ENCODE measurements at regions not wholly inside any gene's neighbourhood (a gene's known extent, or its start where the extent isn't known, plus 50 kb on each side); places are given as distances from the start of the nearest gene placed in this dataset.

DNA sequence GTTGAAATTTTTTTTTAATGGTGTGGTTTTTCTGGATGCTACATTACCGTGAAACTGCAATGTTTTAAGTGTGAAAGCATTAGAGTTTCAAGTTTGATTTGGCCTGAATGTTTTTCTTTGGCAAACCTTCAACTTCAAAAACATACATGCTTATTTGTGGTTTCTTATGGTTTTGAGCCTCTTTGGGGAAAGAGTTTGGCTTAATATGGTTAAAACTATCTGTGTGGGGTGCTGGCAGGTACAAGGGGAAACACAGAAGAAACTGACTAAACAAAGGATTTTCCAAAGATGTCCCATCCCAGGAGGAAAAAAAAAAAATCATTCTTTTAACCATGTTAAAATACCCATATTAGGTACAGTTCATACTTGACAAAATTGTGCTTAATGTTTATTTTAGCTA, 121.1 kb downstream of the HGF start:
- DNase-seq = no peak

DNA sequence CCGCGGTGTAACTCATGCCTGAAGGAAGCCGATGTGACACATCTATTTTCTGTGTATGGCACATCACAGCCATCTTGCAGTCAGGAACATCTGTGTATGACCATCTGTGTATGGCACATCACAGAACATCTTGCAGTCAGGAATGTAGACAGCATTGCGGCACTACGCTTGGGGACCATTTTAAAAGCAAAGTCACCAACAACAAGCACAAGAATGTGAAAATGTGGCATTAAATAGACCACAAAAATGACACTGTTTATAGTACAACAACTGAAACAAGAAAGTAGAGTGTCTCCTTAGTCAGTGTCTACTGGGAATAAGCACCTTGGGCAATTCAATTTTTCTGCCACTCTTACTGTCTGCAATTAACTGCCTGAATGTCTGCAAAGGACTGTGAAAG, 124.4 kb downstream of the HGF start:
- no peak for DNase-seq

DNA sequence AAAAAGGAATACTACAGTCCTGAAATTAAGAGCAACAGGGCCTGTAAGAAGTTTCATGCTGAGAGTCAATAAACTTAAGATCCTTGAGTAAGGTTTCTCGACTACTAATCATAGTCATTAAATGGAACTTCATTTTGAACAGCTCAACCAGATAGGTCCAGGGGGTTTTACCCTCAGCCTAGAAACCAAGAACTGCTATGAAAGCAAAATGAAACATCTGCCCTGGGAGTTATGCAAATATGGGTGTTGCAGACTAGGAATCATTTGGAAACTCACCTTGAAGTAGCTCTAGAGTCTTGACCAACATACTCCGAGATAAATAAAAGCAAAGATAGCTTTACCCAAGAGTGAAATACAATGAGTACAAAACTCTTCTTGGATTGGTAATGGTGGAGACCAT, 128.0 kb downstream of the HGF start:
- no peak for DNase-seq

DNA sequence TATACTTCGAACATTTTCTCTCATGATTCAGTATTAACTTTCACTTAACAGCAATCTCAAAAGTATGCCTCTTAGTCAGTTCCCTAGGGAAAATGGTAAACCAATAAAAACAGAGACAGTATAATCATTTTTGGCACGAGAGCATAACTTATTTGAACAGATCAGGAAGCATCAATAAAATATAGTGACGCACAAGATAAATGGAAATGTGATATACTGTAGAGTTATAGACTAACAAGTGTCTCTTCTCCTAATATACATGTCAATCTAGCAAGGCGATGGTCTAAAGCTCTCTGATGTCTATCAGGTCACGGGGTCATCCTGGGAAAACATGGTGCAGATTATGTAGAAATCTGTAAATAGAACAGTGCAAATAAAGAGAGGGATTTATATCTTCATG, 131.6 kb downstream of the HGF start:
- no peak for DNase-seq

DNA sequence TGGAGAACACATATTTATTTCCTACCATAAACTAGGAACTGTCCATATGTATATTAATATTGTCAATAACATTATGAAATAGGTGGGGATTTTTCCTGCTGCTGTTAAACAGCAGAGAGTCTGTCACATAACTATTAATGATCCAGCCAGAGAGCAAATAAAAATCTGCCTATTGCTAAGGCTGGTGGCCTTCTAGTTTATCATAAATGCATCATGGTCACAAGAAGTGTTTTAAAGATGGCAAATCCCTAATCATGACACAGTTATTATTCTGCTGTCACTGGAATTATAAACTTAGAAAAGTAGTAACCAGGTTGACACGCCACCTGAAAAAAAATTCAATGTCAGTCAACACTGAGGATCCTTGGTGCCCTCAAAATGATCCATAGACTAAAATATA, 132.3 kb downstream of the HGF start:
- no peak for DNase-seq

DNA sequence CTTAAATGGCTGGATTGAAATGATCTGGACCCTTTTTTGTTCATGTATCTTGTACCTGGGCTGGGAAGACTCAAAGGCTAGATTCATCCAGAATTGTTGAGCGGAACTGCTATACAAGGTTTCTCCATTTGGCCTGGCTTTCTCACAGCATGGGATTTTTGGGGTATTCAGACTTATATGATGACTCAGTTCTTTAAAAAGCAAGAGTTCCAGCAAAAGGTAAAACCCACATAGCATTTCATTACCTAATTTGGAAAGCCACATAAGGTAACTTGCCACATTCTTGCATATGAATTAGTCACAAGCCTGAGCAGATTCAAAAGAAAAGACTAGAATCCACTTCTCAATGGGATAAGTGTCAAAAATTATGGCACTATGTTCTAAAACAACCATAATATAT, 137.4 kb downstream of the HGF start:
- no peak for DNase-seq

DNA sequence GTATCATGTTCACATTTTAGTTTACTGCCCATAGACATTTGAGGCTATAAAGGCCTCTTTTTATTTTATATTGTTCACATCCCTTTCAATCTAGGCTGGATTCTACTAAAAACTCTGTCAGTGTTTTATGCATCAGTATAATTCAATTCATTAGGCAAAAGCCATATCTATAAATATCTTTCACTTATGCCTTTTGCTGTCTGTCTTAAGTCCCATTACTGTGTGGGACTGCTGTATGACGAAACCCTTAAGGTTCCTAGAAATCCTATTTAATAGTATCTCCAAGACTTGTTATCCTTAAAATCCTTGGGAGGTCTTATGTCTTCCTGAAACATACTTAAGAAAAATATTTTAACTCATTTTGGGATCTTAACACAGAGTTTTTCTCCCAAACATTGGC, 139.2 kb downstream of the HGF start:
- no peak for DNase-seq

DNA sequence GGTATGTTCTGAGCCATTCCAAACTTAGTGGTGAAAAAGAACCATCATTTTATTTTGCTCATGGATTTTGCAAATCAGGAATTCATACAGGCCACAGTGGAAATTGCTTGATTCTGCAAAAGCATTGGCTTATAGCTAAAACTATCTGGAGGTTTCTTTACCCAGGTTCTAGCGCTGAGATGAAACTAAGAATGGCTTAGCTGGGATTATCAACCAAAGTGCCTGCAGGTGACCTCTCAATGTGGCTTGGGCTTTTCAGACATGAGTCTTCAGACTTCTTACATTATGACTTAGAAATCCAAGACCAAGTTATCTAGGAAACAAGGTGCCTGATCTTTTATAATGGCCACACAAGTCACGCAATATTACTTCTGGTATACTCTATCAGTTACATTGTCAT, 140.1 kb downstream of the HGF start:
- no peak for DNase-seq

DNA sequence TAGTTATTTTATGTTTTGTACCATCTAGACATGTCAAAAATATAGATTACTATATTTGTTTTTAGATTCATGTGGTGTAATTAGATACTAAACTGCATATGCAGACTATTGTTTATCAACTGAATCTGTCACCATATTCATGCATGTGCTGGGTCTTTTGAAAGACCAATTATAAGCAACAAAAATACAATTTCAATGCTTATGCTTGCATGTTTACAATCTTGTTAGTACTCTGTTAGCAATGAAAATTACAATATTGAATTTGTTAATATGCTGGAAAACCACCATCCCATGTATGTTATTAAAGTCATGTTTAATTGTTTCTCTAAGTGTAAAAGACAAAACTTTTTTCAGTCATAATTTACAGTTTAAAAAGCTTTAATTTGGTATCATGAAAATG, 140.9 kb downstream of the HGF start:
- DNase-seq = no peak

DNA sequence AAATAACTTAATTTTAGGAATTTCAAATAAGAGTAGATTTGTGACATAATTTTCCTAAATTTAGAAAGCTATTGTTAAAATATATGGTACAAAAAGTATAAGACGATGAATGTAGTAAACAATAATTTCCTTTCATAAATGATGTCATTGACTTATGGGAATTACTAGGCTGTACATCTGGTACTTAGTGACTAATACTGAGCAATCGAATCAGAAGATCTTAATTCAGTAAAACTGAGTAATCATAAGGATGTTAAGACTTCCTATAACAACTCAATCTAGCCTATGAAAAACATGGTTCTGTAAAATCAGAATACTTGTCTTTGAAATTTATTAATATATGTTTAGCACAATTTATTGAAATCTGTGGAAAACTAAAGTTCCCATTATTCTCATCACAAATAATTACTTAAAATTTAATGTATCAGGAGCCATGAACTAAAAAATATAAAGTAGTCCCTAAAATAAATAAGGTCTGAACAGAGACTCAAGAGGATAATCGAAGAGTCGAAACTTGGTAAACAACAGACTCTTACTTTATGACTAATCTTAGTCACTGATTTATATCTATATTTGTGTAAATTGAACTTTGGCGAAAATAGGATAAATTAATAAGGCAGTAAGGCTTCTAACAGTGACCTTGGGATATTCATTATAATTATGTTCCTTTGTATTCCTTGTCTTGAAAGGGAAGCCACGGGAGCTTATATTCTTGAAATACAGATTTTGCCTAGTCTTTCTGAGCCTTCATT, 142.1 kb downstream of the HGF start:
- no peak for DNase-seq

DNA sequence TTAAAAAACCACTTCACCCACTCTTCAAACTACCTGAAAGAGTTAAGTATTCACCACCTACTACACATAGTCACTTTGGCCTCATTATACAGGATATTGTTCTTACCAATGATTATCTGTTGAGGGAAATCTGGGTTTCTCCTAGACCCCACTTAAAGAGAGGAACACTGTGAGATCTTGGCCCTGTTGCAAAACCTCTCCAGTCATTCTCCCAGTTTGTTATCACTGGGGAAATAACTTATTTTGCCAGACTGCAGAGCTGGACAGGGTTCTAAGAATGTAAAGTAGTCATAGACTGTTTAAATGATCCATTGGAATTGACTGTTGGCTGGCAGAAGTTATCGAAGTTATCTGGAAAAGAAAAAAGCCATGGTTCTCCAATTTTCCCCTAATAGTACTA, 143.8 kb downstream of the HGF start:
- no peak for DNase-seq

DNA sequence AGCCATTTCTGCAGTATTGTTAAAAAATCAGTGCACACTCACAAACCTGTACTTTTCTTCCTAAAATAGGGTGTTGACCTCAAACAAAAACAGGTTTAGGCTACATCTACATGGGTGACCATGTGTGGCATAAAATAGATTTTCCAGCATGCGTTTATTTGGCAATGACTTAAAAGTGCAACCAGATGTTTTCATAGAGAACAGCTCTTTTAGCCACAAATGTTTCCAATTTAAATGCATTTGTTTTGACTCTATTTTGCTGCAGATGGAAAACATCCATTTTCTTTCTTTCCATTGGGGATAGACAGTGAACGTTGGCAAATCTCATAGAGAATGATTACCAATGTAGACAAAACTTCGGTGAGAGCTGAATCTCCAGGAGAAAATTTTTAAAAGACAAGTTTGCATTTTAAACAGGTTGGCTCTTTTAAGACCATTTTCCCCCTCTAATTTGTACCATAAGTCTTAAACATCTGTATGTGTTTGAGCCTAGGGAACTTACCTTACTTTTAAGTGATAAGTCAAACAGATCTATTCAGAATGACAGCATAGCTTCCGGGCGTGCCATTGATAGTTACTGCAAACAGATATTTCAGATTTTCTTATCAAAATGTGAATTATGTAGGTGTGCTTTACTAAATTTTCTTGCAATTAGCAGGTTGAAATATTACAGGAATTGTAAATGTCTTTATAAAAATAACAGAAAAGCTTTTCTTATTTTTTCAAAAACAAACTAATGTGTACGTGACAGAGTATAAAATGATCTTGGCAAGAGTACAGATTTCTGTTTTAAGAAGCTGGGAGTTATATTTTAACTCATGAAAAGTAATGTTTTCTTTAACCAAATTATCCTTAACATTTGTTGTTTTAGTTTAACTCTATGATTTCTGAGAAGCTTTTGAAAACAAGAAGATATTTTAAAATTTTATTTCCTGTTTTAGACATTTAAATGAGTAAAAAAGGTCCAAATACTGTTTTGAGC, 144.9 kb downstream of the HGF start:
- no peak for DNase-seq

DNA sequence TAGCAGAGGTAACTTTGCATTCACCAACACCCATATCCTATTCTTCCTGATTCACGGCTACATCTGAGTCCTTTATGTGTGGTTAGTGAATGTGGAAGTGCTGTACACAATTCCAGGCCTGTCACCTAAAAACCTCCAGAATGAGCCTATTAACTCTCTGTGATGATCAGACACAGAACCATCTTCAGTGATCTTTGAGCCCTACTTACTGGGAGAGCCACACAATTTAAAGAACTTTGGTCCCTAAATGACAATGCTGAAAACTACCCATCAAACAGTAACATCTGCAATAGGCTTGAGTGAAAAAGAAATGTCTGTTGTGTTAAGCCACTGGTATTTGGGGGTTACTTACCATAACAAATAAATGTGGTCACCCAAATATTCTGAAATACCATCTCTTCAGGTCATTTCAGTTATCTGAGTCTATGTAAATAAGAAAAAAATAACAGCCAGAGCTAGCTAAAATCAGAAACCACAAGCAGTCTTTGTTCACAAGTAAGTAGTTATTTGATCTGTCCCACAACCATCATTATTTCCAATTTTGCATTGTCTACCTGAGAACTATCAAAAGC, 145.7 kb downstream of the HGF start:
- no peak for DNase-seq

DNA sequence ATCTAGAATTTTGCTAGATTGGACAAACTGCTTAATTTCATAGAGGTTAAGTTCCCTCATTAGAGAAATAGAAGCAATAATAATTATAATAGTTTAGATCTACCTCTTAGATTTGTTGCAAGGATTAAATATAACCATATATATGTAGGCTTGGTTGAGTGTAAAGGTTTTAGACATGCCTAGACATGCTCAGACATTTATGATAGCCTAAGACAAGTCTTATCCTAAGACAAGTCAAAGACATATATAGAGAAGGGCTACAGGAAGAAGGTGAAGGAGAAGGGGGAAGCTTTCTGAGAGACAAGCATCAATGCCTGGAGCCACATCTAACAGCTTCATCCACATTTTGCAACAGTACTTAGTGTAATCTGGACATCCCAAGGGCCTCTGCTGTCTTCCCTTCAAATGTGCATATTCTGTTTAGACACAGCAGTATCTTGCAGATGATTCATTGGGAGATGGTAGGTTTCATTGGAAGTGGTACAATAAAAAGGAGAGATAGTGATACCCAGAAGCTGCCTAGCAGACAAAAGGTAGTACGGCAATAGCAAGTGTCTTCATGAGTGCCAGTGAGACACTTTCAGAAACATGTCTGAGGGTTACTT, 146.5 kb downstream of the HGF start:
- no peak for DNase-seq

DNA sequence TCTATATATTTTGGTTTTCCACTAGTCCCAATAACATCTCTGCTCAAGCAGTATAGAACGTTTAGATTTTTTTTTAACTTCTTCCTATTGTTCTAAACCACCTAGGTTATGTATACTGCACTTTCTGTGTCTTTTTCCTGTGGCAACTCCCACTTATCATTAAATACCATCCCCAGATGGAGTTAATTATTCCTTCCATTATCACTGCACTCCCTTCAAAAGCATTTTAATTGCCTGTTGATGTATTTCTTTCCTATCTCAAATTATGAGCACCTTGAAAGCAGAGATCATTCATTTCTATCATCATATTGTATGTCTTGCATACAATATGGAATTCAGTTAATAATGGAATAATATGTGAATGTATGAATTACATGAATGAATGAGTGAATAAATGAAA, 148.0 kb downstream of the HGF start:
- no peak for DNase-seq

DNA sequence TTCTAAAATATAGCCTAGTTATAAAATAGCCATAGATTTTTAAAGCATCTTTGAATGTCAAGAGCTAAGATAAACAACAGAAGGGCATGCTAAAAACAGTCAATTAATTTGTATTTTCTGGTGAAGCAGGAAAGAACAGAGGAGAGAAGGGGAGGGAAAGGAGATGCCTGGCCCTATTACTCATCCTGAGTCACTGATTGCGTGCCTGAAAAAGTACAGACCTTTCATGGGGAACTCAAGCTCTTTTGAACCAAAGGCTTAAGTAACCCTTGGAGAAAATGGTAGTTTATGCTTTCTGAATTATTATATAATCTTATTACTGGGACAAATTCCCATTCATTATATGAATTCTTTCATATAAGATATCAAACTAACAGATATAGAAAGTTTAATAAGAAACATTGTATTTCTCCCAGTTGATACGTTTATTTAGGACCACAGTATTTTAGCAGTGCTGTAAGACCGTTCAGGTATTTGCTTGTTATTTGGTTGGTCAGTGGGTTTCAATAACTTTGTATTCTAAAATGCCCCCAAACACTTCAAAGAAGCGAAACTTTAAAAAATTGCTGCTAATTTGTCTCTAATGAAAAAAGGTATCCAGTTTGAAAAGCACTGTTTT, 151.3 kb downstream of the HGF start:
- no peak for DNase-seq

DNA sequence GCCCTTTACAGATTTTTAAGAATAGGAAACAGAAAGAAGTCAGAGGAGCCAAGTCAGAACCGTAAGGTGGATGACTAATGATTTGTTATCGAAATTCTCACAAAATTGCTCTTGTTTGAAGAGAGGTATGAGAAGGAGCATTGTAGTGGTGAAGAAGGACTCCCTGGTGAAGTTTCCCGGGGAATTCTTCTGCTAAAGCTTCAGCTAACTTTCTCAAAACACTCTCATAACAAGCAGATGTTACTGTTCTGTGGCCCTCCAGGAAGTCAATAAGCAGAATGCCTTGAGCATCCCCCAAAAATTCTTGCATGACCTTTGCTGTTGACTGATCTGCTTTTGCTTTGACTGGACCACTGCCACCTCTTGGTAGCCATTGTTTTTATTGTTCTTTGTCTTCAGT, 152.9 kb downstream of the HGF start:
- no peak for DNase-seq

DNA sequence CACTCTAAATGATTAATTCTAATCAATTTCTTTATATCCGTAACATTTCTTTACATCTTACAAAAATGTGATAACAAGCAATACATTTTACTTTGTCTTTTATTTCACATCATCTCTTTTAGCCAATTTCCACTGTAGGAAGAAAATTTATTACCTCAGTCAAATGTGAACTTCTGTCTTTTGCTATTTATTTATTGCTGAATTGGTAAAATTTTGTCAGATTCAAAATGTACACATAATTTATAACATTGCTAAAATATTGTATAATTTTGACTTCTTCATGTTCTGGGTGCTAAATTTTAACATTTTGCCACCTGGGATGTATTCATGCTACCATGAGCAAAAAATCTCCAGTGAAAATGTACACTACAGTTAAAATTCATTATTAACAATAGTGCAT, 158.0 kb downstream of the HGF start:
- DNase-seq = no peak

DNA sequence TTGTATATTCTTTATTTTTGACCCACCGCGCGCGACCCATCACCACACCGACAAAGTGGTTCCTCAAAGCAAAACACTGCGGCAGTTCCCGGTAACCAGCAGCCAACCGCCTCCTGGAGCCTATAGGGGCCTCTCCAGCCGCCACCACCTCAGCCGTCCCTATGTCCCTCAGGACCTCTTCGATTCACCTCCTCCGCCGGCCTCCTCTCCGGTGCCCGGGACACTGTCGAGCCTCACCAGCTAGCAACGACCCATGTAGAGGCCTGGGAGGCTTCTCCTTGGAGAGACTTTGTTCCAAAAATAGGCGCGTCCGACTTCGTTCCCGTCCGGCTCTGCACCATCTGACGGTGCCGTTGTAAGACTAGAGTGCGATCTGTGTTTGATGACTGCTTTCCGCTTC, 158.8 kb downstream of the HGF start:
- DNase-seq = no peak

DNA sequence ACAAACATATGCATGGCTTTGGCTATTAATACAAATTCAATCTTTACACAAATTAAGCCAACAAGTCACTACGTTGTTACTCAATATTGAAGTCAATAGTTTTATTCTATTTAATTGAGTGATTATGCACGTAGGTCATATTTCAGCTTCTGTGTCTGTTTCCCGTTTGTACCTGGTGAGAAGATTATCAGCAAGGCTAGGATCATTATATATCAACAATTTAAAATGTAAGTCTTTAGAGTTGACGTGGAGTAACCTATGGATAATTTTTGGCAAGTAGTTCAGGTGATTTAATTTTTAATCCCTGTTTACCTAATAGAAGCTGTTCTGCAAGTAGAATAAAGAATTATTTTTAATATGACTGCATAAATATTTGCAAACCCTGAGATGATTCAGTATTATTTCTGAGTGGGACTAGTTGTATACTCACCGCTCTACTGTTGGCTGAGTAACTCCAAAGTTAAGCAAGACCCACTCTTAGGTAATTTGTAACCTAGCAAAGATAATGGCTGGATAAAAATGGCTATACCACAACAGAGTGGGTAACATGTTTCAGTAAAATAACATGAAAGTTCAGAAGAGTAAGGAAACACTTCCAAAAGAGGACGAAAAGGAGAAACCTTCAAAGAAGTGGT, 161.0 kb downstream of the HGF start:
- DNase-seq = no peak

DNA sequence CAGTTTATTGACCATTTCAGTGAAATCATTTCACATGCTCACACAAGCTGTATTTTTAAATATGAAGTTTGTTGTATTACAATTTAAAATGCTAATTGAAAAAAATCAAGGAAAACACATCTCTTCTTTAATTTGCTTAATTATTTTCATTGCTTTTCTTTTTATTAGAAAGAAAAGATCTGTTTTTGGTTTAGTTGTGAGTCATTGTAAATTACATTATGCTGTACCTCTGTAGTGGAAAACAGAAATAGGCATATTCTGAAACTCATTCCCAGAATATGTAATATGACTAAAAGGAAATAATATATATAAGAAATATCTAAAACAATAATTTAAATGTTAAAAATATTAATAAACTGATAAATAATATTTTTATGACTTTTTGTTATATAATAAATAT, 161.9 kb downstream of the HGF start:
- no peak for DNase-seq

DNA sequence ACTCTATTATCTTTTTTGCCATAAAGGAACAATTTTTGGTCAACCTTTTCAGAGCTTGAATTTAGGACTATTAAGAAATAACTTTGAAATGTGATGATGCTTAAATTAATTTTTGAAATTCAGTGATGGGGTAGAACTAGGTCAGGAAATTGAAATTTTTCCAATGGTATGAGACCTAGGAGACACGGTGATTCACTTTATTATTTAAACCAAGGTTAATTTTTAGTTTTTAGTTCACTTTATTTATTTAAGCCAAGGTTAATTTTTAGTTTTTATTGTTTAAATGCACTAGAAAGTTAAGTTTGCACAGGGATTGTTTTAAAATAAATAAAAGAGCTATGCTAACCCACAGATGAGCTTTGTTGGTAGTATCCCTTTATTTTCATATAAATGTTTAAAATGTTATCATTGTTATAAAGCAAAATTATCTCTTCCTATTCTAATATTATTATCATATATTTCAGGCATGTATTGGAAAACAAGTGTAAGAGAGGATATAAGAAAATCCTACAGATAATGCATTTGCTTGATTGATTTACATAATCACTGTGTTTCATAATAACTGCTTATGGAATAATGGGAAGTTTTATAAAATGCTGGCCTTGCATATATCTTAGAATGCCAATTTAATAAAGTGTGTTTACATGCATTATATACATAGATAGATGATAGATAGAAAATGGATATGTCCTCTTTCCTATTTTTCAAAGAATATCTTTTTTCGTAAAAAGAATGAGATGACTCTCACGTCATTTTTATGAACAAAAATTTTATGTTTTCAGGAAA, 163.6 kb downstream of the HGF start:
- DNase-seq = no peak
